SK-N-SH (cell line): ENCODE measurements at regions not wholly inside any gene's neighbourhood (a gene's known extent, or its start where the extent isn't known, plus 50 kb on each side); places are given as distances from the start of the nearest gene placed in this dataset.
"Not testable (repeated sequence)": the region's sequence is repeated elsewhere in the genome, so short reads cannot be mapped to it uniquely, and the experiment has no call there.

ENCODE experiments used
- CTCF ChIA-PET: fragments of 300-600, 350-600 bp; formaldehyde crosslinking; extraction: SDS; loops from one replicate; lab custom pipeline; 2021; lab: Yijun Ruan, JAX
- POLR2A ChIA-PET: fragments of 350-600 bp; sonication (Branson Sonifier 250); formaldehyde crosslinking; extraction: SDS; loops from one replicate; lab custom pipeline; 2020; ENCODE audit warnings: antibody characterized with exemption, inconsistent platforms; lab: Yijun Ruan, JAX
- DNase-seq: peaks from one replicate; pipeline ENCODE4 v3.0.0; 2012
- H2AFZ ChIP-seq: fragments of 200-600 bp; sonication (generic); 2 replicates; pipeline ENCODE4 v1.8.1; 2016; ENCODE audit warnings: antibody characterized with exemption, mild to moderate bottlenecking, low read depth
- H3F3A ChIP-seq: fragments of 200-600 bp; sonication (generic); replicated peaks from 2 replicates; pipeline ENCODE3; 2016; ENCODE audit warnings: antibody characterized with exemption, mild to moderate bottlenecking; ENCODE audit not compliant: insufficient read depth
- H3K27ac ChIP-seq, 2 experiments: fragments of 200-500 bp in 1 of 2; fragments of 200-600 bp in 1 of 2; sonication (Bioruptor generic) in 1 of 2; sonication (generic), shearing (Covaris generic) in 1 of 2; 2 replicates each; pipeline versions ENCODE4 v1.5.1 to v1.6.1; 2014 to 2016; ENCODE audit warnings: low read depth in 2 of 2, inconsistent platforms in 1 of 2, low read length in 1 of 2, mild to moderate bottlenecking in 1 of 2, mixed read lengths in 1 of 2
- H3K27me3 ChIP-seq: fragments of 200-600 bp; sonication (generic), shearing (Covaris generic); 2 replicates; pipeline ENCODE4 v1.6.1; 2016; ENCODE audit warnings: mixed run types; ENCODE audit not compliant: insufficient read depth
- H3K36me3 ChIP-seq, 2 experiments: fragments of 200-500 bp in 1 of 2; fragments of 200-600 bp in 1 of 2; sonication (Bioruptor generic) in 1 of 2; sonication (generic) in 1 of 2; replicated peaks in 1 of 2; 2 replicates each; pipeline versions ENCODE3 to v1.5.1; 2014 to 2016; ENCODE audit warnings: low read length in 1 of 2, mild to moderate bottlenecking in 1 of 2; ENCODE audit not compliant: insufficient read depth in 2 of 2, control insufficient read depth in 1 of 2
- H3K4me1 ChIP-seq, 2 experiments: fragments of 200-500 bp in 1 of 2; fragments of 200-600 bp in 1 of 2; sonication (Bioruptor generic) in 1 of 2; sonication (generic), shearing (Covaris generic) in 1 of 2; 2 replicates each; pipeline versions ENCODE4 v1.5.1 to v1.6.1; 2014 to 2016; ENCODE audit warnings: low read depth in 1 of 2, low read length in 1 of 2, mixed run types in 1 of 2; ENCODE audit not compliant: insufficient read depth in 2 of 2, control insufficient read depth in 1 of 2
- H3K4me2 ChIP-seq: fragments of 200-600 bp; sonication (generic), shearing (Covaris generic); 2 replicates; pipeline ENCODE4 v1.6.1; 2017; ENCODE audit warnings: mixed run types
- H3K4me3 ChIP-seq, 2 experiments: fragments of 200-500 bp in 1 of 2; fragments of 200-600 bp in 1 of 2; sonication (Bioruptor generic) in 1 of 2; sonication (generic), shearing (Covaris generic) in 1 of 2; 2 replicates each; pipeline versions ENCODE4 v1.5.1 to v1.8.1; 2014 to 2016; ENCODE audit warnings: low read depth in 2 of 2, inconsistent platforms in 1 of 2, low read length in 1 of 2, mild to moderate bottlenecking in 1 of 2, mixed read lengths in 1 of 2, moderate library complexity in 1 of 2
- H3K79me2 ChIP-seq: fragments of 200-600 bp; sonication (generic); 2 replicates; pipeline ENCODE4 v1.8.1; 2017; ENCODE audit warnings: mild to moderate bottlenecking; ENCODE audit not compliant: insufficient read depth
- H3K9ac ChIP-seq: fragments of 200-600 bp; sonication (generic); 2 replicates; pipeline ENCODE4 v1.6.1; 2017; ENCODE audit warnings: mixed run types
- H3K9me2 ChIP-seq: fragments of 200-600 bp; sonication (generic); 2 replicates; pipeline ENCODE4 v1.6.1; 2017; ENCODE audit warnings: mixed run types
- H3K9me3 ChIP-seq: fragments of 200-600 bp; sonication (generic); 2 replicates; pipeline ENCODE4 v1.6.1; 2017; ENCODE audit warnings: mixed run types, mild to moderate bottlenecking, moderate library complexity
- H4K20me1 ChIP-seq: fragments of 200-600 bp; sonication (generic); 2 replicates; pipeline ENCODE4 v1.6.1; 2017; ENCODE audit warnings: mild to moderate bottlenecking, mixed run types; ENCODE audit not compliant: insufficient read depth
- CHD2 ChIP-seq: fragments of 150-350 bp; IDR thresholded peaks from 2 replicates; pipeline ENCODE4 v1.6.1; 2018; ENCODE audit warnings: low read length; ENCODE audit not compliant: partially characterized antibody
- CTCF ChIP-seq: fragments of 200-600 bp; sonication (generic); IDR thresholded peaks from 2 replicates; pipeline ENCODE4 v1.6.1; 2017; ENCODE audit warnings: antibody characterized with exemption, mild to moderate bottlenecking, moderate library complexity
- FOXJ3 ChIP-seq: sonication (generic); formaldehyde crosslinking; IDR thresholded peaks from 2 replicates; pipeline ENCODE4 v1.5.1; 2020; ENCODE audit warnings: mild to moderate bottlenecking, missing genetic modification reagents
- MXI1 ChIP-seq: IDR thresholded peaks from 2 replicates; pipeline ENCODE4 v1.6.1; 2012; ENCODE audit warnings: mild to moderate bottlenecking, low read depth, low read length, improper control_type of control experiment
- NRF1 ChIP-seq: IDR thresholded peaks from 2 replicates; pipeline ENCODE4 v1.6.1; 2012; ENCODE audit warnings: low read depth, mild to moderate bottlenecking, low read length
- POLR2AphosphoS5 ChIP-seq: IDR thresholded peaks from 2 replicates; pipeline ENCODE4 v1.6.1; 2012; ENCODE audit warnings: low read depth, low read length
- RAD21 ChIP-seq: IDR thresholded peaks from 2 replicates; pipeline ENCODE4 v1.6.1; 2012; ENCODE audit warnings: mild to moderate bottlenecking, low read length
- RCOR1 ChIP-seq: fragments of 150-350 bp; IDR thresholded peaks from 2 replicates; pipeline ENCODE4 v1.6.1; 2017; ENCODE audit warnings: antibody characterized with exemption, low read length
- RFX5 ChIP-seq: IDR thresholded peaks from 2 replicates; pipeline ENCODE4 v1.6.1; 2012; ENCODE audit warnings: mild to moderate bottlenecking, improper control_type of control experiment, low read length
- RXRA ChIP-seq: IDR thresholded peaks from 2 replicates; pipeline ENCODE4 v1.4.0; 2012; ENCODE audit warnings: low read depth, mild to moderate bottlenecking, borderline replicate concordance
- SMC3 ChIP-seq: IDR thresholded peaks from 2 replicates; pipeline ENCODE4 v1.6.1; 2012; ENCODE audit warnings: low read depth, low read length, improper control_type of control experiment
- TCF12 ChIP-seq: IDR thresholded peaks from 2 replicates; pipeline ENCODE4 v1.4.0; 2012
- WGBS: methylation state at CpG from one replicate; pipeline ENCODE4 v1.1.6; 2017; ENCODE audit warnings: low lambda C conversion rate; 5-methylcytosine and 5-hydroxymethylcytosine counted together
- TF ChIP-seq, protein P1 (sequence below): IDR thresholded peaks from 2 replicates; pipeline ENCODE4; 2012
- TF ChIP-seq, protein P2 (sequence below): fragments of 150-350 bp; IDR thresholded peaks from 2 replicates; pipeline ENCODE4 v1.6.1; 2017; ENCODE audit warnings: antibody characterized with exemption, low read length, low read depth, borderline replicate concordance

GRCh38 chr18:46239549-46239948 is 135.4 kb downstream of the HAUS1 start:
- H3K27ac ChIP-seq, result 0 out of 4 replicates have a peak overlapping the region, but pooled peaks of 1 of the 2 experiments have one; percentile 5
- no peak overlapping the region for H3K4me2 ChIP-seq
- no peaks in the 10 kb centered on the region for H3K9me3 ChIP-seq
- no peak overlapping the region for H2AFZ ChIP-seq
- CTCF ChIA-PET, result interaction anchor here (0.6 to 1.4 kb wide), 4 partner anchors 11 to 407 kb away, joined by 3 read pairs; a partner anchor contains a TSS
- no peak overlapping the region for H3K4me3 ChIP-seq
- H3K9me2 ChIP-seq, result no peaks in the 10 kb centered on the region
- TF ChIP-seq RFX5 (no peak), NRF1 (no peak), TCF12 (no peak), RAD21 (no peak), RXRA (no peak), CHD2 (no peak), POLR2AphosphoS5 (no peak), CTCF (no peak), SMC3 (no peak), FOXJ3 (CRISPR knock-in tag) (no peak), RCOR1 (no peak)
- TF ChIP-seq, protein P1, sequence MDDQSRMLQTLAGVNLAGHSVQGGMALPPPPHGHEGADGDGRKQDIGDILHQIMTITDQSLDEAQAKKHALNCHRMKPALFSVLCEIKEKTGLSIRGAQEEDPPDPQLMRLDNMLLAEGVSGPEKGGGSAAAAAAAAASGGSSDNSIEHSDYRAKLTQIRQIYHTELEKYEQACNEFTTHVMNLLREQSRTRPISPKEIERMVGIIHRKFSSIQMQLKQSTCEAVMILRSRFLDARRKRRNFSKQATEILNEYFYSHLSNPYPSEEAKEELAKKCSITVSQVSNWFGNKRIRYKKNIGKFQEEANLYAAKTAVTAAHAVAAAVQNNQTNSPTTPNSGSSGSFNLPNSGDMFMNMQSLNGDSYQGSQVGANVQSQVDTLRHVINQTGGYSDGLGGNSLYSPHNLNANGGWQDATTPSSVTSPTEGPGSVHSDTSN, result no peak
- TF ChIP-seq, all 33 proteins: peak for 0
- no peak for DNase-seq
- POLR2A ChIA-PET, result no interaction called here
- peaks cover 0 to 7% of the 10 kb centered on the region in 2 experiments for H3K36me3 ChIP-seq
- peaks cover 5% of the 10 kb centered on the region for H4K20me1 ChIP-seq
- peaks cover 64% of the 10 kb centered on the region for H3K79me2 ChIP-seq
- peaks cover 0 to 13% of the 10 kb centered on the region in 2 experiments; a peak in 2 of 4 replicates for H3K4me1 ChIP-seq
- H3F3A ChIP-seq, result peaks cover 17% of the 10 kb centered on the region
- no peaks in the 10 kb centered on the region for H3K27me3 ChIP-seq
- H3K9ac ChIP-seq, result no peak overlapping the region

- Histone ChIP-seq H3K27me3 (no peaks in the 10 kb centered on the region), H4K20me1 (peaks cover 5% of the 10 kb centered on the region), H3K79me2 (peaks cover 60% of the 10 kb centered on the region), H3K27ac (no peak overlapping the region), H2AFZ (no peak overlapping the region), H3K9me2 (no peaks in the 10 kb centered on the region), H3F3A (peaks cover 17% of the 10 kb centered on the region), H3K4me3 (no peak overlapping the region), H3K4me2 (no peak overlapping the region), H3K9me3 (no peaks in the 10 kb centered on the region), H3K9ac (no peak overlapping the region), H3K4me1 (peaks cover 0 to 13% of the 10 kb centered on the region in 2 experiments; a peak in 2 of 4 replicates), H3K36me3 (peaks cover 0 to 7% of the 10 kb centered on the region in 2 experiments)
- 100% methylated on average over 4 of the region's 4 CpGs for WGBS
- TF ChIP-seq RFX5 (no peak), MXI1 (no peak), TCF12 (no peak), RXRA (no peak)
- TF ChIP-seq, protein P1, result no peak
- TF ChIP-seq, protein P2, sequence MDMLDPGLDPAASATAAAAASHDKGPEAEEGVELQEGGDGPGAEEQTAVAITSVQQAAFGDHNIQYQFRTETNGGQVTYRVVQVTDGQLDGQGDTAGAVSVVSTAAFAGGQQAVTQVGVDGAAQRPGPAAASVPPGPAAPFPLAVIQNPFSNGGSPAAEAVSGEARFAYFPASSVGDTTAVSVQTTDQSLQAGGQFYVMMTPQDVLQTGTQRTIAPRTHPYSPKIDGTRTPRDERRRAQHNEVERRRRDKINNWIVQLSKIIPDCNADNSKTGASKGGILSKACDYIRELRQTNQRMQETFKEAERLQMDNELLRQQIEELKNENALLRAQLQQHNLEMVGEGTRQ, result no peak
- POLR2A ChIA-PET, result no interaction called here
- CTCF ChIA-PET, result interaction anchor here (0.6 to 1.4 kb wide), 3 partner anchors 67 to 407 kb away, joined by 3 read pairs; a partner anchor contains a TSS
- no peak for DNase-seq
Measured at GRCh38 chr18:46239998-46240397, 135.8 kb downstream of the HAUS1 start.

DNA sequence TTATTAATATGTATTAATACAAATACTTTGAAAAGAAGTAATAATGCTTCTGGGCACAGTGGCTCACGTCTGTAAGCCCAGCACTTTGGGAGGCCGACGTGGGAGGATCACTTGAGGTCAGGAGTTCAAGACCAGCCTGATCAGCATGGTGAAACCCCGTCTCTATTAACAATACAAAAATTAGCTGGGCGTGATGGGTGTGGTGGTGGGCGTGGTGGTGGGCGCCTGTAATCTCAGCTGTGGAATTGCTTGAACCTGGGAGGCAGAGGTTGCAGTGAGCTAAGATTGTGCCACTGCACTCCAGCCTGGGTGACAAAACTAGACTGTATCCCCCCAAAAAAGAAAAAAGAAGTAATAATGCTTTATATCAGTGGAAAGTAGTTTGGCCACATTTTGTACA is 137.2 kb downstream of the HAUS1 start:
- peaks cover 0 to 13% of the 10 kb centered on the region in 2 experiments; a peak in 2 of 4 replicates for H3K4me1 ChIP-seq
- H3K27ac ChIP-seq, H3K9me3 ChIP-seq, DNase-seq, H3K4me3 ChIP-seq, H4K20me1 ChIP-seq, H2AFZ ChIP-seq, H3K4me2 ChIP-seq, H3K27me3 ChIP-seq, CTCF ChIA-PET, POLR2A ChIA-PET, H3K36me3 ChIP-seq, H3K9me2 ChIP-seq, H3K9ac ChIP-seq: not testable (repeated sequence)
- peaks cover 68% of the 10 kb centered on the region for H3K79me2 ChIP-seq
- H3F3A ChIP-seq, result peaks cover 17% of the 10 kb centered on the region
- WGBS, result 98% methylated on average over 7 of the region's 7 CpGs
